ENCODE measurements at regions not wholly inside any gene's neighbourhood (a gene's known extent, or its start where the extent isn't known, plus 50 kb on each side); places are given as distances from the start of the nearest gene placed in this dataset.
A peak's percentile ranks its signal among the peaks of the same experiment; 100 is the strongest.

GRCh38 chrX:69365349-69365748, 138.8 kb upstream of the NALF2 start:
- Histone ChIP-seq H3K9me3 (no peaks in the 10 kb centered on the region), H3K4me3 (no peak overlapping the region), H3K27ac (no peak overlapping the region), H3K27me3 (no peaks in the 10 kb centered on the region), H3K4me1 (no peaks in the 10 kb centered on the region), H3K36me3 (no peaks in the 10 kb centered on the region)
- TF ChIP-seq CTCF (IDR thresholded peaks at IDR 0.05 in 4 of 5, conservative IDR thresholded peaks at IDR 0.05 in 1 of 5) (no peak), POLR2A (IDR thresholded peaks at IDR 0.05) (no peak)
- ATAC-seq (no peak), DNase-seq (no peak)
- intact Hi-C loops (cut with DNase I; ENCODE audit: low total_unique reads) (no loop called here), in situ Hi-C loops (cut with MboI; ENCODE audit: low sequenced_read_pairs in 4 of 4) (no loop called here)

- H3K27ac ChIP-seq = no peak overlapping the region
- H3K4me1 ChIP-seq = no peaks in the 10 kb centered on the region
- DNase-seq (no peak), ATAC-seq (no peak)
- intact Hi-C loops (cut with DNase I; ENCODE audit: low total_unique reads) = no loop called here
- TF ChIP-seq CTCF (IDR thresholded peaks at IDR 0.05 in 4 of 5, conservative IDR thresholded peaks at IDR 0.05 in 1 of 5) (no peak), POLR2A (IDR thresholded peaks at IDR 0.05) (no peak)
- peaks cover 0 to 9% (median 0%) of the 10 kb centered on the region in 3 donors for H3K27me3 ChIP-seq
- H3K4me3 ChIP-seq = no peak overlapping the region
- in situ Hi-C loops (cut with MboI; ENCODE audit: low sequenced_read_pairs in 4 of 4) = no loop called here
- no peaks in the 10 kb centered on the region for H3K36me3 ChIP-seq
- H3K9me3 ChIP-seq = no peaks in the 10 kb centered on the region
These were observed 141.3 kb upstream of the NALF2 start for GRCh38 chrX:69362856-69363255.

GRCh38 chrX:69362354-69362753, 141.8 kb upstream of the NALF2 start:
- Histone ChIP-seq H3K27ac (no peak overlapping the region), H3K4me3 (no peak overlapping the region), H3K9me3 (no peaks in the 10 kb centered on the region), H3K36me3 (no peaks in the 10 kb centered on the region), H3K4me1 (no peaks in the 10 kb centered on the region), H3K27me3 (peaks cover 0 to 9% (median 0%) of the 10 kb centered on the region in 3 donors)
- in situ Hi-C loops (cut with MboI; ENCODE audit: low sequenced_read_pairs in 4 of 4) = no loop called here
- DNase-seq (no peak), ATAC-seq (no peak)
- TF ChIP-seq CTCF (IDR thresholded peaks at IDR 0.05 in 4 of 5, conservative IDR thresholded peaks at IDR 0.05 in 1 of 5) = no peak
- no peak for TF ChIP-seq POLR2A (IDR thresholded peaks at IDR 0.05)
- intact Hi-C loops (cut with DNase I; ENCODE audit: low total_unique reads) = no loop called here

- Histone ChIP-seq H3K27me3 (peaks cover 0 to 9% (median 0%) of the 10 kb centered on the region in 3 donors), H3K4me1 (no peaks in the 10 kb centered on the region), H3K4me3 (no peak overlapping the region), H3K36me3 (no peaks in the 10 kb centered on the region), H3K27ac (no peak overlapping the region), H3K9me3 (no peaks in the 10 kb centered on the region)
- in situ Hi-C loops (cut with MboI; ENCODE audit: low sequenced_read_pairs in 4 of 4) = no loop called here
- ATAC-seq = peak in 1 of 2 donors; percentile 30
- TF ChIP-seq CTCF (IDR thresholded peaks at IDR 0.05 in 4 of 5, conservative IDR thresholded peaks at IDR 0.05 in 1 of 5) (no peak), POLR2A (IDR thresholded peaks at IDR 0.05) (no peak)
- intact Hi-C loops (cut with DNase I; ENCODE audit: low total_unique reads) = no loop called here
- DNase-seq = no peak
These were observed 142.7 kb upstream of the NALF2 start for GRCh38 chrX:69361311-69361845.

GRCh38 chrX:69357317-69357716, 146.8 kb upstream of the NALF2 start:
- H3K36me3 ChIP-seq = no peaks in the 10 kb centered on the region
- intact Hi-C loops (cut with DNase I; ENCODE audit: low total_unique reads) = no loop called here
- in situ Hi-C loops (cut with MboI; ENCODE audit: low sequenced_read_pairs in 4 of 4) = no loop called here
- no peaks in the 10 kb centered on the region for H3K4me1 ChIP-seq
- TF ChIP-seq POLR2A (IDR thresholded peaks at IDR 0.05) = no peak
- no peak for TF ChIP-seq CTCF (IDR thresholded peaks at IDR 0.05 in 4 of 5, conservative IDR thresholded peaks at IDR 0.05 in 1 of 5)
- H3K27ac ChIP-seq = no peak overlapping the region
- no peak for DNase-seq
- no peak overlapping the region for H3K4me3 ChIP-seq
- peaks cover 0 to 9% (median 0%) of the 10 kb centered on the region in 3 donors for H3K27me3 ChIP-seq
- no peaks in the 10 kb centered on the region for H3K9me3 ChIP-seq
- no peak for ATAC-seq

Data from gastrocnemius medialis (tissue), 4 donors.